ENCODE measurements at regions not wholly inside any gene's neighbourhood (a gene's known extent, or its start where the extent isn't known, plus 50 kb on each side); places are given as distances from the start of the nearest gene placed in this dataset.

DNA sequence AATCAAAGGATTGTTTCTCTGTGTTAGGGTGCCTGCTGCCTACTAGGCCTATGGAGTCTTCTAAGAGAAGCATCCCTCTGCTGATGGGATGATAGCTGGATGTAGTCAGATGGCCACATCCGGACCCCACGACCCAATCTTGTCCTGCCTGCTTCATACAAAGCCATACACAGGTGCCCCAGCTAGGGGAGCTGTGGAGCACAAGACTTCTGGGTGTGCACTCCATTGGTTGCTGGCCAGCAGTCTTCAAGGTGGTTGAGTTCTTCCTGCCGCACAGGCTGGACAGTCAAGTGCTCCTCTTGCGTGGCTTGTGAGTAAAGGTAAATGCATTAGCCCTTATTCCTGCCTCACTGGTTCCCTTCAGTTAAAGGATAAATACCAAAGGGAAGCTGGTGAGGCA lies 120.2 kb downstream of the TEX36 start:
- no peak for DNase-seq (ENCODE audit: low spot score)
- TF ChIP-seq, protein P1, sequence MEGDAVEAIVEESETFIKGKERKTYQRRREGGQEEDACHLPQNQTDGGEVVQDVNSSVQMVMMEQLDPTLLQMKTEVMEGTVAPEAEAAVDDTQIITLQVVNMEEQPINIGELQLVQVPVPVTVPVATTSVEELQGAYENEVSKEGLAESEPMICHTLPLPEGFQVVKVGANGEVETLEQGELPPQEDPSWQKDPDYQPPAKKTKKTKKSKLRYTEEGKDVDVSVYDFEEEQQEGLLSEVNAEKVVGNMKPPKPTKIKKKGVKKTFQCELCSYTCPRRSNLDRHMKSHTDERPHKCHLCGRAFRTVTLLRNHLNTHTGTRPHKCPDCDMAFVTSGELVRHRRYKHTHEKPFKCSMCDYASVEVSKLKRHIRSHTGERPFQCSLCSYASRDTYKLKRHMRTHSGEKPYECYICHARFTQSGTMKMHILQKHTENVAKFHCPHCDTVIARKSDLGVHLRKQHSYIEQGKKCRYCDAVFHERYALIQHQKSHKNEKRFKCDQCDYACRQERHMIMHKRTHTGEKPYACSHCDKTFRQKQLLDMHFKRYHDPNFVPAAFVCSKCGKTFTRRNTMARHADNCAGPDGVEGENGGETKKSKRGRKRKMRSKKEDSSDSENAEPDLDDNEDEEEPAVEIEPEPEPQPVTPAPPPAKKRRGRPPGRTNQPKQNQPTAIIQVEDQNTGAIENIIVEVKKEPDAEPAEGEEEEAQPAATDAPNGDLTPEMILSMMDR (IDR thresholded peaks at IDR 0.05; ENCODE audit: extremely low read depth, missing control alignments): no peak

DNA sequence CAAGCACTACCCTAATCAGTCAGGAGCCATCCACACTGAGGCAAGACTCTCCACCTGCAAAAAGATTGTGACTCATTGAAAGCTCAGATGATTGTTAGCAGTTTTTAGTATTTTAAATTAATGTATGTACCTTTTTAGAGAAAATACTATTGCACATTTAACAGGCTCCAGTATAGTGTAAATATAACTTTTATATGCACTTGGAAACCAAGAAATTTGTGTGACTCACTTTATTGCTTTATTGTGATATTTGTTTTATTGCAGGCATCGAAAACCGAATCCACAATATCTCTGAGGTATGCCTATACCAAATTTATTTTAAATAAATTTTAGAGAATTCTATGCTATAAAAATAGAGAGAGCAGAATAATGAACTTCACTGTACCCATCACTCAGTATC lies 122.0 kb downstream of the TEX36 start:
- TF ChIP-seq, protein P1 (IDR thresholded peaks at IDR 0.05; ENCODE audit: extremely low read depth, missing control alignments): no peak
- DNase-seq (ENCODE audit: low spot score): no peak

DNA sequence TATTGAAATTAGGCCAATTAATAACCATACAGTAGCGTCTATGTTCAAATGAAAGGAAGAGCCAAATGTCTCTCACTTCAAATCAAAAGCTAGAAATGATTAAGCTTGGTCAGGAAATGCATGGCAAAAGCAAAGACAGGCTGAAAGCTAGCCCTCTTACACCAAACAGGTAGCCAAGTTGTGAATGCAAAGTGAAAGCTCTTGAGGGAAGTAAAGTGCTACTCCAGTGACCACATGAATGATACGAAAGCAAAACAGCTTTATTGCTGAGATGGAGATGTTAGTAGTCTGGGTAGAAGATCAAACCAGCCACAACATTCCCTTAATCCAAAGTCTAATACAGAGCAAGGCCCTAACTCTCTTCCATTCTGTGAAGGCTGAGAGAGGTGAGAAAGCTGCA lies 123.8 kb downstream of the TEX36 start:
- DNase-seq (ENCODE audit: low spot score): no peak
- TF ChIP-seq, protein P1 (IDR thresholded peaks at IDR 0.05; ENCODE audit: extremely low read depth, missing control alignments): no peak

DNA sequence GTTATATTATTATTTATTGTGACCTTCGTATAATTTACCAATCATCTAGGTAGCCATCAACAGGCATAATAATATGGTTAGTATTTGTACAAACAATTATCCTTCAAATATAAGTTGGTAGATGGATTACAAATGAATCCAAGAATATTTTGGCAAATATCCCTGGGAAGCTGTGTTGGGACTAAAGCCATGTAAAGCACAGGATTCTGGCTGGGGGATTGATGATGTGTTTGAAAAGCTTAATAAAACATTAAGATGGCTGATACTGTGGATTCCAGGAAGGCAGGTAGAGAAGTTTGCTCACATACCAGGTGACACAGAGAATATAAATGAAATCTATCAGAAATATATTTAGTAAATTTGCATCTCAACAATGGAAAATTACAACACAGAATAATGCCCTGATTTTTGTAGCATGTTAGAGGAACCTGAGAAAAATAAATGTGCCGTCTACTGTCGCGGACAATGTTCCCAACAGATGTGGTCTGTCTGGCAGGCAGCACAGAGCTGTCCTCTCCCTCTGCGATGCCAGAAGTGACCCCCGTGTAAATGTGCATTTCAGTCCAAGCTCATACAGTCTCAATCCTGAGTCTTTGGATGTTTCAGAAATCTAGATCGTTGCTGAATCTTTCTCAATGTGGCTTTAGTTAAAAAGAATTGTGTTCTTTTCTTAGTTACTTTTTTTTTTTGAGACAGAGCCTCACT lies 125.0 kb downstream of the TEX36 start:
- DNase-seq (ENCODE audit: low spot score): no peak
- TF ChIP-seq, protein P1 (IDR thresholded peaks at IDR 0.05; ENCODE audit: extremely low read depth, missing control alignments): no peak

DNA sequence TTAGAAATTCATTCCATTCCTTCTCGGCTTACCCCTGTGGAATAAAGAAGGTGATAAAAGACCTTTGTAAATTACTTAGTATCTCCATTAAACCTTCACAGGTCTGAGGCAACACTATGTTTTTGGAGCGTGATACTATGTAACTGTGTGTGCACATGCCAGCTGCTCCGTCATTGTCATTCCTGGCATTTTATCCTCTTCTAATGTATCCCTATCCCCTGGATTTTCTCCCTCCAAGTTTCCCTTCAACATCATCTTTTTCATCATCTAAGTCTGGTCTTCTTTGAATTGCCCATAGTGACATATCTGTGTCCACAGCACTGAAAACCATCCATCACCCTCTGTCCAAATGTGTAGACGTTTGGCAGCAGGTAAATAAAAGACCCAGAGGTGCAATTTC lies 125.7 kb downstream of the TEX36 start:
- DNase-seq (ENCODE audit: low spot score): no peak
- TF ChIP-seq, protein P1 (IDR thresholded peaks at IDR 0.05; ENCODE audit: extremely low read depth, missing control alignments): no peak

DNA sequence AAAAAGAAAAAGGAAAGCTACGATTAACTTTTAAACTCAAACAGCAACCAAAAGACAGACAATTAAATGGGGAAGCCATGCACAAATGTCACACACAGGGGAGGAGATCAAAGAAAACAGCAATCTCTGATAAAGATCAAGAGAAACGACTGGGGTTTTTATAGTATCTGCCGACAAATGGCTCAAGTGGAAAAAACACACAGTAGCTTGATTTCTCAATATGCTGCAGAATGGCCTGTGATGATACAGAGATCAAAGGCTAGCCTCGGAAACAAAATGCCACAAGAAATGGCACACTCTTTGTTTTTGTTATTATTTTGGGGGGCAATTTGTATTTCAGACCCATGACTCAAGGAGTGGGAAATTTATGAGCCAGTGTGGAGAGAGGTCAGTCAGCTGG lies 126.1 kb downstream of the TEX36 start:
- TF ChIP-seq, protein P1 (IDR thresholded peaks at IDR 0.05; ENCODE audit: extremely low read depth, missing control alignments): no peak
- DNase-seq (ENCODE audit: low spot score): no peak

DNA sequence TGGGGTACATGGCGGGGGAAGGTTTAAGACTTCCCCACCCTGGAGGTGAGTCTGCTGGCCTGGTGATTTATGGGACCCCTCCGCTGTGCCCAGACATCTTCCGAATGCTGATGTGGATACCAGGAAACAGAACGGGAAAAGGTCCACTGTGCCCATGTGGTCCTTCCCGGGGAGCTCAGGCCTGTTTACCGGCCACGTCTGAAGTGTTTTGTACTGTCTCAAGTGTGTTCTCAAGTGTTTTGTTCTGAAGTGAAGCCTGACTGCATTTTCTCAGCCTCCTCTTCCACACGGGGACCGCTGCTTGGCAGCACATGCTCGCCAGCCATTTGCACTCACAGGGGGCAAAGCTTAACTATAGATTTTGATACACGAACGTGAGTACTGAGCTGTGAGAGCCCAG lies 127.2 kb downstream of the TEX36 start:
- TF ChIP-seq, protein P1 (IDR thresholded peaks at IDR 0.05; ENCODE audit: extremely low read depth, missing control alignments): no peak
- DNase-seq (ENCODE audit: low spot score): no peak

Data from GM20000 (cell line).